ENCODE measurements at regions not wholly inside any gene's neighbourhood (a gene's known extent, or its start where the extent isn't known, plus 50 kb on each side); places are given as distances from the start of the nearest gene placed in this dataset.

- H2AFZ ChIP-seq (ENCODE audit: low read length), result no peak overlapping the region
- H4K8ac ChIP-seq (ENCODE audit: extremely low read depth, insufficient read depth, low read length), result no peak overlapping the region
- no peaks in the 10 kb centered on the region for H3K4me1 ChIP-seq (replicated peaks in 1 of 4; ENCODE audit: control insufficient read depth in 3 of 4, insufficient read depth in 4 of 4, low read length in 3 of 4)
- no peak overlapping the region for H4K5ac ChIP-seq (ENCODE audit: insufficient read length, low read depth, low read length)
- POLR2A ChIA-PET (ENCODE audit: partially characterized antibody), result no interaction called here
- H3K18ac ChIP-seq (ENCODE audit: extremely low read depth, low read length), result no peak overlapping the region
- FAIRE-seq (no peak), DNase-seq (ENCODE audit: low read depth in 1 of 2, low spot score in 2 of 2) (no peak)
- H4K91ac ChIP-seq (replicated peaks; ENCODE audit: insufficient read length, low read length), result no peak overlapping the region
- no peak overlapping the region for H2AK5ac ChIP-seq (ENCODE audit: low read depth, low read length)
- H3K9ac ChIP-seq (replicated peaks in 1 of 4; ENCODE audit: extremely low read depth in 1 of 4, low read depth in 3 of 4, low read length in 3 of 4), result no peak overlapping the region
- H4K20me1 ChIP-seq (replicated peaks in 1 of 2; ENCODE audit: control insufficient read depth in 1 of 2, insufficient read depth in 2 of 2, low read length in 2 of 2), result no peaks in the 10 kb centered on the region
- H3K36me3 ChIP-seq (ENCODE audit: control insufficient read depth in 2 of 4, insufficient read depth in 4 of 4, low read length in 3 of 4), result no peaks in the 10 kb centered on the region
- 100% methylated on average over 1 of the region's 1 CpG; no CpG with 5 or more reads in 1 of the 2 experiments for WGBS, 2 experiments (ENCODE audit: extremely low coverage in 1 of 2, insufficient coverage in 1 of 2, insufficient read length in 1 of 2, insufficient replicate concordance in 2 of 2, low coverage in 1 of 2, low lambda C conversion rate in 2 of 2, missing lambda C conversion rate in 1 of 2)
- H3K79me2 ChIP-seq (ENCODE audit: control insufficient read depth in 1 of 2, insufficient read depth in 2 of 2, low read length in 2 of 2), result no peaks in the 10 kb centered on the region
- H3K27me3 ChIP-seq (replicated peaks in 1 of 4; ENCODE audit: control insufficient read depth in 3 of 4, extremely low read depth in 1 of 4, insufficient read depth in 3 of 4, low read length in 3 of 4), result no peaks in the 10 kb centered on the region
- no peaks in the 10 kb centered on the region; the same call in 1 of the 2 replicates for H3K23me2 ChIP-seq (ENCODE audit: low read depth, low read length)
- CTCF ChIA-PET (ENCODE audit: partially characterized antibody), result interaction anchor here (1.3 kb wide), 1 partner anchor 356 kb away, joined by 3 read pairs; no protein-coding TSS in a partner anchor
- no peak overlapping the region for H3K23ac ChIP-seq (ENCODE audit: insufficient read length)
- no peak overlapping the region for H2BK12ac ChIP-seq (ENCODE audit: low read depth, low read length)
- no peak overlapping the region for H3K27ac ChIP-seq (ENCODE audit: low read depth, low read length)
- no peak overlapping the region for H2BK20ac ChIP-seq (ENCODE audit: low read length)
- no peaks in the 10 kb centered on the region for H3K79me1 ChIP-seq (ENCODE audit: low read depth, low read length)
- H3K56ac ChIP-seq (replicated peaks; ENCODE audit: insufficient read length, low read depth, low read length), result no peak overlapping the region
- no peak overlapping the region for H2BK15ac ChIP-seq (ENCODE audit: low read length)
- peaks cover 0 to 3% of the 10 kb centered on the region in 2 experiments; a peak in 1 of 4 replicates for H3K9me3 ChIP-seq (ENCODE audit: insufficient read depth in 2 of 2, low read depth in 1 of 2, low read length in 1 of 2)
- no peak overlapping the region for H3K4ac ChIP-seq (replicated peaks; ENCODE audit: insufficient read length, low read depth, low read length)
- H2BK5ac ChIP-seq (ENCODE audit: low read depth, low read length), result no peak overlapping the region
- no peak overlapping the region for H2BK120ac ChIP-seq (replicated peaks; ENCODE audit: low read depth, low read length)
- H3K4me2 ChIP-seq (ENCODE audit: insufficient read depth in 1 of 2, low read depth in 2 of 2, low read length in 2 of 2), result no peak overlapping the region
- no peak overlapping the region for H3K4me3 ChIP-seq (ENCODE audit: extremely low read depth in 1 of 4, insufficient read depth in 2 of 4, low read depth in 3 of 4, low read length in 4 of 4)
- H3K14ac ChIP-seq (ENCODE audit: insufficient read length), result no peak overlapping the region
- TF ChIP-seq RAD21 (IDR thresholded peaks at IDR 0.05 in 1 of 2, conservative IDR thresholded peaks at IDR 0.05 in 1 of 2; ENCODE audit: low read depth in 2 of 2, low read length in 2 of 2) (no peak), SRF (IDR thresholded peaks at IDR 0.05; ENCODE audit: low read depth, low read length) (no peak), TBP (IDR thresholded peaks at IDR 0.05; ENCODE audit: low read depth, low read length) (no peak), BACH1 (IDR thresholded peaks at IDR 0.05; ENCODE audit: low read length) (no peak), RBBP5 (IDR thresholded peaks at IDR 0.05; ENCODE audit: borderline replicate concordance, low read depth, low read length) (no peak), CHD2 (IDR thresholded peaks at IDR 0.05; ENCODE audit: low read length) (no peak), HDAC2 (IDR thresholded peaks at IDR 0.05; ENCODE audit: borderline replicate concordance in 1 of 2, low read depth in 2 of 2, low read length in 2 of 2) (no peak), YY1 (IDR thresholded peaks at IDR 0.05; ENCODE audit: low read depth, low read length) (no peak), KDM5A (IDR thresholded peaks at IDR 0.05; ENCODE audit: low read length) (no peak), SUZ12 (IDR thresholded peaks at IDR 0.05; ENCODE audit: low read length) (no peak), JUN (IDR thresholded peaks at IDR 0.05; ENCODE audit: low read depth, low read length) (no peak), KDM4A (IDR thresholded peaks at IDR 0.05; ENCODE audit: low read depth, low read length, severe bottlenecking) (no peak), TEAD4 (IDR thresholded peaks at IDR 0.05; ENCODE audit: low read depth, low read length) (no peak), NANOG (IDR thresholded peaks at IDR 0.05; ENCODE audit: insufficient read depth, low read depth, low read length, poor library complexity, severe bottlenecking) (no peak), POU5F1 (IDR thresholded peaks at IDR 0.05; ENCODE audit: low read depth, low read length) (no peak), ASH2L (IDR thresholded peaks at IDR 0.05; ENCODE audit: low read length) (no peak)
Observed at GRCh38 chr5:66413931-66414330, 182.3 kb upstream of the MAST4 start.
